Bronchial epithelial cell (primary cell): ENCODE measurements at regions not wholly inside any gene's neighbourhood (a gene's known extent, or its start where the extent isn't known, plus 50 kb on each side); places are given as distances from the start of the nearest gene placed in this dataset.

Experiments
- DNase-seq: peaks from one replicate; pipeline ENCODE4 v3.0.0-alpha.2; 2010; ENCODE audit warnings: low read depth
- FAIRE-seq: peaks from 2 replicates; lab custom pipeline; 2011; peaks lifted over from hg19 to GRCh38; lab: Jason Lieb, UNC
- H3K27me3 ChIP-seq: 2 replicates; pipeline ENCODE4 v1.5.1; 2011; ENCODE audit warnings: low read length; ENCODE audit not compliant: control insufficient read depth, insufficient read depth
- H3K36me3 ChIP-seq: 2 replicates; pipeline ENCODE4 v1.5.1; 2011; ENCODE audit warnings: low read length; ENCODE audit not compliant: control insufficient read depth, insufficient read depth
- H3K4me3 ChIP-seq: 2 replicates; pipeline ENCODE4 v1.5.1; 2011; ENCODE audit warnings: mild to moderate bottlenecking, low read depth, low read length, control low read depth
- TF ChIP-seq, protein P1 (sequence below): IDR thresholded peaks from 2 replicates; pipeline ENCODE4 v1.5.1; 2011; ENCODE audit warnings: mild to moderate bottlenecking, moderate library complexity, low read length, control low read depth, inconsistent platforms; ENCODE audit not compliant: insufficient read depth, severe bottlenecking

DNA sequence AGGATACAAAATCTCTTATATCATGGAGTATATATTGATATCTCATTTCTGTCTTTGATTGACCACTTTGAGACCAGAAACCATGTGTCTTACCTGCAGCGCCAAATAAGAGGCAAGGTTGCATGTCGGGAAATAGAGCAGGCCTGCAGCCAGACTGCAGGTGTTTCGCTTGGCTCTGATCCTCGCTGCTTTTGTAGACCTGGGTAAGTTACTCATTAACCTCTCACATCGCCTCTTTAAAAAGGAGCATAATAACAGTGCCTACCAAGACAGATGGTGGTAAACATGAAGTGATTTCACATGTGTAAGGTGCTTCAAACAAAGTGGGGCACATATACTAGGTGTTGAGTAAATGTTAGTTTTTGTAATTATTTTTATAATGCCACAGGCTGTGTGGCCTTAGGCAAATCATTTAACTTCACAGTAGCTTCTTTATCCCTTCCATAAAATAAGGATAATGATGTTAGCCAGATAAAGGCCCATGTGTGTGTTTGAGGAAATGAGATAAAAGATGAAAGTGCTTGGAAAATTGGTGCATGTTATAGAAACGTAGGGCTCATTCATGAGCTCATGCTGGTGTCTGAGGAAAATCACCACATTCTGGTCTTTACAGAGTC lies 248.8 kb upstream of the MAP3K7 start:
- DNase-seq (no peak), FAIRE-seq (no peak)
- no peaks in the 10 kb centered on the region for H3K27me3 ChIP-seq
- no peak overlapping the region for H3K4me3 ChIP-seq
- TF ChIP-seq, protein P1, sequence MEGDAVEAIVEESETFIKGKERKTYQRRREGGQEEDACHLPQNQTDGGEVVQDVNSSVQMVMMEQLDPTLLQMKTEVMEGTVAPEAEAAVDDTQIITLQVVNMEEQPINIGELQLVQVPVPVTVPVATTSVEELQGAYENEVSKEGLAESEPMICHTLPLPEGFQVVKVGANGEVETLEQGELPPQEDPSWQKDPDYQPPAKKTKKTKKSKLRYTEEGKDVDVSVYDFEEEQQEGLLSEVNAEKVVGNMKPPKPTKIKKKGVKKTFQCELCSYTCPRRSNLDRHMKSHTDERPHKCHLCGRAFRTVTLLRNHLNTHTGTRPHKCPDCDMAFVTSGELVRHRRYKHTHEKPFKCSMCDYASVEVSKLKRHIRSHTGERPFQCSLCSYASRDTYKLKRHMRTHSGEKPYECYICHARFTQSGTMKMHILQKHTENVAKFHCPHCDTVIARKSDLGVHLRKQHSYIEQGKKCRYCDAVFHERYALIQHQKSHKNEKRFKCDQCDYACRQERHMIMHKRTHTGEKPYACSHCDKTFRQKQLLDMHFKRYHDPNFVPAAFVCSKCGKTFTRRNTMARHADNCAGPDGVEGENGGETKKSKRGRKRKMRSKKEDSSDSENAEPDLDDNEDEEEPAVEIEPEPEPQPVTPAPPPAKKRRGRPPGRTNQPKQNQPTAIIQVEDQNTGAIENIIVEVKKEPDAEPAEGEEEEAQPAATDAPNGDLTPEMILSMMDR = no peak
- H3K36me3 ChIP-seq = no peaks in the 10 kb centered on the region

DNA sequence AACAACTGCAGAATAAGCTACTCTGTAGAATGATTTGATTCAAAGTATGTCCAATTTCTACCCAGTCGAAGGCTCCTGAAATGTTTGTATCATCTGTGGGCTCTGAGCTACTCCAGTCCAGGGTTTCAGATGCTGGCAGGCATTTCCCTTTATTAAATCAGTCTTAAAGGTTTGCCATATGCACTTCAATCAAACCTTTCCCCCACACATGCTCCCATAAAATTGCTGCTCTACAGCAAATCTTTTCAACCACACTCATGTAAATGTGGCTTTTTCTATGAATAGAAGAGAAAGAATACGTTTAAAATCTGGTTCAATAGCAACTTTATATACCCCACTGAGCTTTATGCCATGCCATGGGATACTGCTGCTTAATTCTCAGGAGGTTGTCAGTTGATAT lies 242.4 kb upstream of the MAP3K7 start:
- FAIRE-seq (no peak), DNase-seq (no peak)
- TF ChIP-seq, protein P1 = no peak

DNA sequence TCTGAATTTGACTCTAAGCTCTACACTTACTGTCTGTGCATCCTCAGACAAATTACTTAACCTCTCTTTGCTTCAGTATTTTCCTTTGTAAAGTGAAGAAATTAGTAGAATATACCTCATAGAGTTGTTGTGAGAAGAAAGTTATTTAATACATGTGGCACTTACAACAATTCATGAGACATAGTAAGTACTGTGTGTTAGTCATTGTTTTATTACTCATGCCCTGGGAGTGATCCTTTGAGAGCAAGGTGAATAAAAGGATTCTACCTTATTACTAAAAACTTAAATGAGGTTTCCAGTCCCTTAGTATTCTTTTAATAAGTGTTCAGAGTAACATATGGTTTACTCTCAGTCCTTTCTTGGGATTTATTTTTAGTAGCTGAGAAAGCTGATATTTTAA lies 233.6 kb upstream of the MAP3K7 start:
- Histone ChIP-seq H3K4me3 (no peak overlapping the region), H3K36me3 (no peaks in the 10 kb centered on the region), H3K27me3 (no peaks in the 10 kb centered on the region)
- TF ChIP-seq, protein P1 = no peak
- peak; percentile 79 for DNase-seq
- FAIRE-seq = no peak

More for the DNA sequence above, 242.4 kb upstream of the MAP3K7 start:
- Histone ChIP-seq H3K27me3 (no peaks in the 10 kb centered on the region), H3K4me3 (no peak overlapping the region), H3K36me3 (no peaks in the 10 kb centered on the region)

DNA sequence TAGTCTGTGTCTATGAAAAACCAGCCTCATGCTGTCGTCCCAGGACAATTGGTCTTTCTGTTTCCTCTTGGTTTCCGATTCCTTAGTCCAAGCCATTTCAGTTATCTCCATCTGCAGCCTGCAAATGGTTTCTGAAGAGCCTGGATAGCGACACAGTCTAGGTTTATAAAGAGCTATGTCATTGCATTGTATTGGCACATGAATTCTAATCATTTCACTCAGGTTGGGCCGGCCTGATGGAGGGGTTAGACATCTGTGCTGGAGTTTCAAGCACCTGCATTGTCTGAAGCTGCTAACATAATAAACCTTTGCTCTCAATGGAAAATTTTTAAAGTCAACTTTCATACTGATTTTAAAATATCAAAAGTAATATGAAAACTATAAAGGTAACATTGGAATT lies 232.6 kb upstream of the MAP3K7 start:
- H3K36me3 ChIP-seq = no peaks in the 10 kb centered on the region
- H3K4me3 ChIP-seq = no peak overlapping the region
- FAIRE-seq = no peak
- DNase-seq = no peak
- TF ChIP-seq, protein P1 = no peak
- no peaks in the 10 kb centered on the region for H3K27me3 ChIP-seq

DNA sequence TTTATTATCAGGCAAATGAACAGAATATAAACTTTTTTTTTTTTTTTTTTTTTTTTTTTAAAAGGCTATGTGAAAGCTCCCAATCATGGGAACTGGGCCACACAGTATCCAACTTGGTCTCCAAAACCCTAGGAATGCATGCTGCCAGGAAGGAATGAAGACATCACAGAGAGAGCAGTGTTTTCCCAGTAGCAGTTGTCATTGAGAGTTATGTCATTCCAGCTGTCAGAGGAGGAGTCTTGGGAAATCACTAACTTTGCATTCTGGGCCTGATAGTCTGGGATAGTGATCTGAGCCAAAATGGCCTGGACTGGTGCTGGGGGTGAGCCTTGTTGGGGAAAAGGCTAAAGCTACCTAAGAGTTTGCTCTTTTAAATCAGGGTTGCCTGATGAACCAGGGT lies 231.3 kb upstream of the MAP3K7 start:
- Histone ChIP-seq H3K36me3 (no peaks in the 10 kb centered on the region), H3K4me3 (no peak overlapping the region), H3K27me3 (no peaks in the 10 kb centered on the region)
- no peak for FAIRE-seq
- no peak for DNase-seq
- TF ChIP-seq, protein P1 = no peak

DNA sequence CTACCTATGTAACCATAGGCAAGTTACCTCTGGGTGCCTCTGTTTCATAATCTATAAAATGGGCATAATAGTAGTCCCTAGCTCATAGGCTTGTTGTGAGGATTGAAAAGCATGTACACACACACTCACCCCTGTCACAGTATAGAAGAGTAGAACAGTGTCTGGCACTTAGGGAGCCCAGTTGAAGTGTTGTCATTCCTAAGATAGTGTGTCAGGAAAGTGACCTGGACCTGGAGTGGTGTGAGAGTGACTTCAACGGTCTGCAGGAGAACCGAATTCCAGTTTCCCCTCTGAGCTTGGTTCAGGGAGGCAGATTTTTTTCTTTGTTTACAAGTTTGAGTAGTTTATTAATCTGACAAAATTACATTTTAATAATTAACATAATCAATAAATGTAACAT lies 229.9 kb upstream of the MAP3K7 start:
- no peak for DNase-seq
- H3K4me3 ChIP-seq = no peak overlapping the region
- no peak for FAIRE-seq
- TF ChIP-seq, protein P1 = no peak
- H3K36me3 ChIP-seq = no peaks in the 10 kb centered on the region
- H3K27me3 ChIP-seq = no peaks in the 10 kb centered on the region
